Stimulated activated CD4-positive, alpha-beta T cell treated with anti-CD3 and anti-CD28 coated beads, Interleukin-1b, Interleukin-23, amount 100 ng/mL, for 24 hours (primary cell): ENCODE measurements at regions not wholly inside any gene's neighbourhood (a gene's known extent, or its start where the extent isn't known, plus 50 kb on each side); places are given as distances from the start of the nearest gene placed in this dataset.
A peak's percentile ranks its signal among the peaks of the same experiment; 100 is the strongest.
"Not testable (repeated sequence)": the region's sequence is repeated elsewhere in the genome, so short reads cannot be mapped to it uniquely, and the experiment has no call there.

Source experiments
- DNase-seq, 4 experiments: peaks; one replicate each; pipeline ENCODE4 v3.0.0-alpha.2; 2020; ENCODE audit warnings: low read depth in 4 of 4, low spot score in 1 of 4

DNA sequence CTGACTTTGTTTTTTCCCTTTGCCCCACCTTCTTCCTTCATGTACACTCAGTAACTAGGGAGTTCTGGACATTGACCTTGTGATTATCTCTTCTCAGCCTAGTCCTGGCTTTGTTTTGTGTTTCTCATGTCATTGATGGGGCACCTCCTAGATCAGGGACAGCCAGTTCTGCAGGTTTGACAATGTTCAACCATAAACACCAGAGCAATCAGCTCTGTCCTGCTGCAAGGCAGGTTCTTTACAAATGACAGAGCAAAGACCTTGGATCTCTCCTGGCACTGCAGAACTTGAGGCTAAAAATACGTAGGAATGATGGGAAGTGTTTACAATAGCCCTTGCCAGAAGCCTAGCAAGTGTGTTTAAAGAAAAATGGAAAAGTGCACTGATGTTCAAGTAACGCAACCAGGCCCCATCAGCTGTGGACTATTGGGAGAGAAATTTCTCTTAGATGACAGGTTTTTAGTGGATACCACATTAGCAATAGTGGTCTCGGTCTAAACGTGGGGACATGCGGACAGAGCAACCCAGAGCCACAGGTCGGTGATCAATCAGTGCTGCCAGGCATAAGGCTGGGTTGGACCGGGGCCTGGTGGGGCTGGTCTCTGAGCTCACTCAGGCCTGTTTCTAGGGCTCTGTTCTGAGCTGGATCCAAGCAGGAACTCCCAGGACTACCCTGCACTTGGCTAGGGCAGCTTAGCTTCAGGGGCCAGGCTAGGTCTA, 76.8 kb downstream of the SOWAHC start:
- no peak for DNase-seq

DNA sequence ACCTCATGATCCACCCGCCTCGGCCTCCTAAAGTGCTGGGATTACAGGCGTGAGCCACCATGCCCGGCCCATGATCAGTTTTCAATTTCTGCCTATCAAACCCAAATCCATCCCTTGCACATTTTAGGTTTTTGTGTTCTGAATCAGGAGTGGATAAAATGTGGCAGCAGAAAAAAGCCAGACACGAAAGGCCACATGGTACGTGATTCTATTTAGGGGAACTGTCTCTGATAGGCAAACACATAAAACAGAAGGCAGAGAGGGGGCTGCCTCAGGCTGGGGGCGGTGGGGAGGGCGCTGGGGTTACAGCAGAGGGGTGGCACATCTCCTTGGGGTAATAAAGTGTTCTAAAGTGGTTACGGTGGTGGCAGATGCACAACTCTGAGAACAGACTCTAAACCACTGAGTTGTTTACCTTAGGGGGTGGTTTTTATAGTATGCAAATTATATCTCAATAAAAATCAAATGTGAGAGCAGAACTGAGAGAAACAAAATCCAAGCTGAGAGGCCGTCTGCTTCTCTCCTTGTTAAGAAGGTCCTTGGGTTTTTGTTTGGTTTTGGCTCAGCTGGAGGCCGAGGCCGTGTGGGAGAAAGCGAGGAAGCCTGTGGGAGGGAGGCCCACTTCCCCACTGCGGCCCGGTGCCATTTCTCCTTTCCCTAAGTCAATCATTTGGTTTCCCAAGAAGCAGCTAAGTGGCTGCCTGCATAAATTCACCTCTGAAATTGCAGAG, 78.0 kb downstream of the SOWAHC start:
- DNase-seq = no peak

- DNase-seq = not testable (repeated sequence)
Measured at GRCh38 chr2:109692831-109693230, 78.7 kb downstream of the SOWAHC start.

DNA sequence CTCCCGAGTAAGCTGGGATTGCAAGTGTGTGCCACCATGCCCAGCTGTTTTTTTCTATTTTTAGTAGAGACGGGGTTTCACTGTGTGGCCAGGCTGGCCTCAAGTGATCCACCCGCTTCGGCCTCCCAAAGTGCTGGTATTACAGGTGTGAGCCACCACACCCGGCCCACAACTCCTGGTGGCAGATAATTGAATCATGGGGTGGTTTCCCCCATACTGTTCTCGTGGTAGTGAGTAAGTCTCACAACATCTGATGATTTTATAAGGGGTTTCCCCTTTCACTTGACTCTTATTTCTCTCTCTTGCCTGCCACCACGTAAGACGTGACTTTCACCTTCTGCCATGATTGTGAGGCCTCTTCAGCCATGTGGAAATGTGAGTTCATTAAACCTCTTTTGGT, 79.1 kb downstream of the SOWAHC start:
- peak in 2 of 4 experiments; percentile 2 to 29 for DNase-seq

- DNase-seq = no peak
Measured at GRCh38 chr2:109694190-109694589, 80.0 kb downstream of the SOWAHC start.

GRCh38 chr2:109695290-109695689, 81.1 kb downstream of the SOWAHC start:
- DNase-seq = no peak

DNA sequence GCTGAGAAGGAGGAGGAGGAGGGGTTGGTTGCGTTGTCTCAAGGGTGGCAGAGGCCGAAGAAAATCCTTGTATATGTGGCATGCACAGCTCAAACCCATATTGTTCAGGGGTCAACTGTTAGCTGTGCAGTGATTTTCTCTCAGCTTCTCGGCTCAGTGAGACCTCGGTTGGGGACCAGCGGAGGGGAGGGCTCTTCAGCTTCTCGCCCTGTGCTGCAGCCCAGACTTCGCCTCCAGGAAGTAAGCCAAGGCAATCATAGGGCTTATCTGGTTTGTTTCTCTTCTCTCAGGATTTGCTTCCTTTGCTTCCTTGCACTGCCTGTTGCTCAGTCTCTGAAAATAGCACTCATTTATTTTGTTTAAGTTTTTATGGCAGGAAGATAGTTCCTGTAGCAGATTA, 85.5 kb downstream of the SOWAHC start:
- no peak for DNase-seq

GRCh38 chr2:109700680-109701274, 86.6 kb downstream of the SOWAHC start:
- DNase-seq = no peak

- DNase-seq = no peak
Measured at GRCh38 chr2:109701362-109701761, 87.2 kb downstream of the SOWAHC start.

DNA sequence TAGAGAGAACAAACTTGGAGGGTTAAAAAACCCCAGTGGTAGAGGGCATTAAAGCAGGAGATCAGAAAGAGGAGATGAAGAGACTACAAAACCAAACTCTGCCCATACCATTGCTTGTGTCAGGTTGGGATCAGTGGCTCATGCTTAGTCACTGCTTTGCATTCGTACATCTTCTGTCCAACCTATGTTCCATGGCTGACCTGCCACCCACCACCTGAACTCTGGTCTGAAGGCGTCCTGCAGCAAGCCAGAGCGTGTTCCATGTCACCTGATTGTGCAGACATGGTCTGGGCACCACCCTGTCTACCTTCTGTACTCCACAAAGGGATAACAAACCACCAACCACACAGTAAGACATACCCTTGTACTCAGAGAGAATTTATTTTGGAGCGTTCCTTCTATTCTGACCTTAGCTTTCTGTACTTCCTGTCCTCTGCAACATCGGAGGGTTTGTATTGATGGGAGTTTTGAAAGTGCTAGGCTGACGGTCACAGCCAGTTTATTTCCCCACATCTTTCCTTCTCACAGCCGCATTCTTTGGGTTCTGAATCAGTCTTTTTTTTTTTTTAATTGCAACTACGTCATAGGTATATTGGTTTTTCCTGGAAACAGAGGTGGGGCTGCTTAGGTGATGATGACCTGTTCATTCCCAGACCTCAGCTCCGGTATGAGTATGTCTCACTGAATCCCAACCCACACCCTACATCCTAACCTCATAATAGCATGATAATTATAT, 88.3 kb downstream of the SOWAHC start:
- DNase-seq = no peak

DNA sequence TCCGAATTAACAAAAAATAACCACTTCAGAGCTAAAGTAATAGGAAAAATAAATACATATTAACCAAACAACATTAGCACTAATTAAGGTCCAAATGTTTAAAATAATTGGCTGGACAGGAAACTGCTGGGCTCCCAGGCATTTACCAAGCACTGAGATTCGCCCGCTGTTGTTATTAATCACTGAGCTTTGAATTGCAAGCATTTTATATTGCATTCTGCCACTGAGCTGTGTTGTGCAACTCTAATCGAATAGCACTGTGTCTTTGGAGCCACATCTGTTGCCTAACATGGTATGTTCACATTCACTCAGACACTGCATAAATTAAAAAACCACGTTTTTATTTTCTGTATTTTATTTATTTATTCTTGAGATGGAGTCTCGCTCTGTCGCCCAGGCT, 88.9 kb downstream of the SOWAHC start:
- no peak for DNase-seq

- DNase-seq = no peak
Measured at GRCh38 chr2:109703798-109704197, 89.6 kb downstream of the SOWAHC start.

DNA sequence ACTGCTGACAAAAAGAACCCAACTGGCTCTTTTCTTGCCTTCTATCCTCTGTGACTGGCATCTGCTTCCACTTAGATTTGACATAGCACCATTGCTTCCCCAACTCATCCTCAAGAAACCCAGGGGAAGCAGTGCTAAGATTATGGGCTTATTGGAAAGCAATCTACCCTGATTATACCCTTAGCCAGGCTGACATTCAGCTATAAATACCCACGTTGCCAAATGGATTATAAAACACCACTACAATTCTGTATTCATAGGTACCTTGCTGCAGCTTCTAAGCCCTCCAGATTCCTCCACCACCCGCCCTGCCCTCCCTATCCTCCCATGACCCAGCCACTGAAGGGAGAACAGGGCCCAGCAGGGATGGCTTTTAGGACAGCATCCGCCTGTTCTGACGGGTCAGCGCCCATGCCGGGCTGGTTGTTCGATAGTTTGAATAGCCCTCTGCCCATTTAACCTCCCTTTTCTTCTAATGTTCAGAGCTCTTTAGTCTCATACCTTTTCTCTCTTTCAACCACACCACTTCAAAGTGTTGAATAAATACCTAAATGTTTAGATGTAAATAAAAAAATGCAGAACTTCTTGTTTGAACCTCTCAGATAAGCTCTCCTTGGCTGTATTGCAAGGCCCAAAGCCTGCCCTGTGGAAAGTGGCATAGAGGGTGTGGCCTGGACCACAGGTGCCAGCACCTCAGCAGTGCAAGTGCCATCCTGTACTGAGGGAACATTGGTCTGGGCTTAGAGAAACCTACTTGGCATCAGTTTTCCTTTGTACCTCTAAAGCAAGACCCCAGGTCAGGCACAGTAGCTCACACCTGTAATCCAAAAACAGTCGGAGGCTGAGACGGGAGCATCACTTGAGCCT, 86.6 kb upstream of the RGPD5 start:
- no peak for DNase-seq

DNA sequence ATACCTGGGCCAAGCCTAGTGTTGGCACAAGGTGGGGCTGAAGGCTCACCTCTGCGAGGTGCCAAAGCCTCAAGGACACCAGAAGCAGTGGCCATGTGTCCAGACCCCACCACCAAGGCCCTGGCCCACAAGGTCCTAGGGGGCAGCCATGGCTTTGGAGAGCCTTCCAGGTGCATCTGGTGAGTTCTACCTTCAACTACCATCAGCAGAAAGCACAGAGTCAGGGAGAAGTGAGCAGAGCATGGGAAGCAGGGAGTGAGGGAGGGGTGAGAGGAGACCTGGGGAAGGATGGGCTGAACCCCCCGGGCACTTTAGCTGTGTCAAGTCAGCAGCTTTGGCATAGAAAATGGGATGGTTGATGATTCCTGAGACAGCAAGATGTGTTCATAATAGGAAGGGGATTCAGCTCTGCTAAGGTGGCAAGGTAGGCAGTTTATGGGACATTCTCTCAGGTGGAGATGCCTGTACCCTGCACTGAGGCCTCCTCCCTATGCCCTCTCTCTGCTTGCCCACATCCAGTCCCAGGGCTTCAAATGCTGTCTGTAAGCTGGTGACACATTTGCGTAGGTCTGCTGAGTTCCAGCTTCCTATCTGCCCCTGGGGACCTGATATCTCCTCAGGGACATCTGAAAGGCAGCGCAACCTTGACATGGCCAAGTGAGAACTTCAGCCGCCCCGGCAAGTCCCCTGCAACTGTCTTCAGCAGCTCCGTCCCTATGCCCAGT, 83.4 kb upstream of the RGPD5 start:
- DNase-seq = no peak

DNA sequence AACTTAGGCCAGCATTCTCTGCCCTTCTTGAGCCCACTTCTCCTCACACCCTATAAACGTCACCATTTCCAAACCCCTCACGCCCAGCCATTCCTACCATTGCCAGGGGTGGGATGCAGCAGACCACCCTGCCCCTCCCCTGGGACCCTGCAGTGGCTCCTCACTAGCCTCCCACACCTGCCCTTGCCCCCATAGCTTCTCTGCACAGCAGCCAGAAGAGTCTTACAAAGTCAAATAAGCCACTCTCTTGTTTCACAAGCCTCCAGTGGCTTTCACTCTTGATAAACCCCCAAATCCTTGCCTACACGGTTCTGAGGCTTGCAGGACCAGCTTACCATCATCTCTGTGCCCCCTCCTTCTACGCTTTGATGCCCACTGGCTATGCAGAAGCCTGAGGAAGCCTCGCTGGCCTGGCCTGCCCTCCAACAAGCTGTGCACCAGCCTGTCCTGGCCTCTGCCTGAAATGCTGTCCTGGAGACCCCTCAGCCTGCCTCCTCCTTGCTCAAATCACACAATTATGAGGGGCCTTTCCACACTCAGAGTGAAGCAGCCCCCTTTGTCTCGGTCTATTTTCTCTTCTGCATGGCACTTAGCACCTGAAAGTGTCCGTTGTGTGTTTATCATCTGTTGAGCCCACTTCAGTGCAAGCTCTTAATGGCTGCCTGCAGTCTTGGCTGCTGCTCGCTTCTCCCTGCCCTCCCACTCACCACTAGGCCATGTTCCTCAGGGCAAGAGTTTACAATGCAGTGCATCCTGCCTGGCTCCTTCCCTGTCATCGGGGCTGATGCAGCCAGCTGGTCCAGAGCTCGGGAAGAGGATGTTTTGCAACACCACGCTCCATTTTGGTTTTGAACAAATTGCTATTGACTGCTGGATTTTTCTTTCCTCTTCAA, 82.6 kb upstream of the RGPD5 start:
- DNase-seq = no peak

DNA sequence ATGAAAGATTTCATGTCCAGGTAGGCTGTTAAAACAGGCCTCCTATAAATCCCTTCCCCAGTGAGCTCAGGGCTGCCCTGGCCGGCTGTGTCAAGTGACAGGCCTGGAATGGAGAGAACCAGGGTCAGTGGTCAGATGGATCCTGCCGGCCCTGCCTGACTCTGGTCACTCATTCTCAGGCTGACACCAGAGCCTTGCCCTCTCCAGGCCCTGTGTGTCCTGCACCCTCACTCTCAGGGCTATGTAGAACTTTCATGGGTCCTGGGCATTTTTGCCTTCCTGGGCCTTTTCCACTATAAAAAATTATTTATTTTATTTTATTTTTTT, 82.0 kb upstream of the RGPD5 start:
- no peak for DNase-seq

- no peak for DNase-seq
Measured at GRCh38 chr2:109712746-109713145, 81.4 kb upstream of the RGPD5 start.

- no peak for DNase-seq
Measured at GRCh38 chr2:109715313-109715805, 78.7 kb upstream of the RGPD5 start.

- not testable (repeated sequence) for DNase-seq
Measured at GRCh38 chr2:109716596-109716995, 77.5 kb upstream of the RGPD5 start.
